Astrocyte of the cerebellum (primary cell): ENCODE measurements at regions not wholly inside any gene's neighbourhood (a gene's known extent, or its start where the extent isn't known, plus 50 kb on each side); places are given as distances from the start of the nearest gene placed in this dataset.

ENCODE experiments used
- DNase-seq: peaks from one replicate; pipeline ENCODE4 v3.0.0-alpha.2; 2011; ENCODE audit warnings: low read depth
- H3K4me3 ChIP-seq: 2 replicates; pipeline ENCODE4 v1.5.1; 2011; ENCODE audit warnings: mild to moderate bottlenecking, low read depth, low read length, moderate library complexity
- CTCF ChIP-seq: IDR thresholded peaks from 2 replicates; pipeline ENCODE4 v1.5.1; 2012; ENCODE audit warnings: low read length, low read depth, moderate library complexity, mild to moderate bottlenecking; ENCODE audit errors: missing control alignments
- in situ Hi-C: cut with HindIII; loops from 2 replicates; pipeline ENCODE4 v1.10.0; 2017; ENCODE audit warnings: low sequenced_read_pairs

- no peak overlapping the region for H3K4me3 ChIP-seq
- no peak for TF ChIP-seq CTCF
- DNase-seq: no peak
- in situ Hi-C loops: no loop called here
Measured at GRCh38 chr7:32256811-32257210, 186.6 kb upstream of the PDE1C start.

GRCh38 chr7:32256376-32256775 is 186.2 kb upstream of the PDE1C start:
- in situ Hi-C loops: no loop called here
- DNase-seq: no peak
- no peak for TF ChIP-seq CTCF
- no peak overlapping the region for H3K4me3 ChIP-seq

- DNase-seq: no peak
- H3K4me3 ChIP-seq: no peak overlapping the region
- TF ChIP-seq CTCF: no peak
- in situ Hi-C loops: no loop called here
Measured at GRCh38 chr7:32255036-32255435, 184.8 kb upstream of the PDE1C start.

GRCh38 chr7:32253299-32253698 is 183.1 kb upstream of the PDE1C start:
- no peak for TF ChIP-seq CTCF
- no peak for DNase-seq
- in situ Hi-C loops: no loop called here
- no peak overlapping the region for H3K4me3 ChIP-seq

GRCh38 chr7:32251659-32252058 is 181.5 kb upstream of the PDE1C start:
- in situ Hi-C loops: no loop called here
- DNase-seq: no peak
- no peak overlapping the region for H3K4me3 ChIP-seq
- TF ChIP-seq CTCF: no peak

GRCh38 chr7:32250471-32251260 is 180.5 kb upstream of the PDE1C start:
- TF ChIP-seq CTCF: no peak
- no peak for DNase-seq
- in situ Hi-C loops: no loop called here
- no peak overlapping the region for H3K4me3 ChIP-seq
